ENCODE measurements at regions not wholly inside any gene's neighbourhood (a gene's known extent, or its start where the extent isn't known, plus 50 kb on each side); places are given as distances from the start of the nearest gene placed in this dataset.

DNA sequence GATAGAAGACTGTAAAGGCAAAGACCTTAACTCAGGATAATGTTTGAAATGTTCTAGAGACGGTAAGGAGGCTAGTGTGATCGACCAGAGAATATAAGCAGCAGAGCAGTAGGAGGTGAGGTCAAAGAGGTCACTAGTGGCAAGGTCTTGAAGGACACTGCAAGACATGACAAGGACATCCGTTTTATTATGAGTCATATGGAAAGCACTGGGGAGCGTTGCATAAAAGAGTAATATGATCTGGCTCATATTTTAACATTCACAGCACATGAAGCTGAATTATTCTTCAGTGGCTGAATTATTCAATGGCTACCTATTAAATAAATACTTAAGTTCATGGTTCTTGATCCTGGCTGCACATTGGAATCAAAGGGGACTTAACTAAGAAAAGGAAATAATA, 123.7 kb downstream of the SOX9 start:
- TF ChIP-seq CTCF (IDR thresholded peaks at IDR 0.05) = no peak
- H3K27ac ChIP-seq = no peak overlapping the region
- no peak overlapping the region for H3K4me3 ChIP-seq
- no peak for DNase-seq (ENCODE audit: low spot score)
- no peaks in the 10 kb centered on the region for H3K4me1 ChIP-seq
- peaks cover 0 to 14% of the 10 kb centered on the region in 2 donors for H3K9me3 ChIP-seq
- H3K36me3 ChIP-seq = no peaks in the 10 kb centered on the region
- H3K27me3 ChIP-seq = no peaks in the 10 kb centered on the region

DNA sequence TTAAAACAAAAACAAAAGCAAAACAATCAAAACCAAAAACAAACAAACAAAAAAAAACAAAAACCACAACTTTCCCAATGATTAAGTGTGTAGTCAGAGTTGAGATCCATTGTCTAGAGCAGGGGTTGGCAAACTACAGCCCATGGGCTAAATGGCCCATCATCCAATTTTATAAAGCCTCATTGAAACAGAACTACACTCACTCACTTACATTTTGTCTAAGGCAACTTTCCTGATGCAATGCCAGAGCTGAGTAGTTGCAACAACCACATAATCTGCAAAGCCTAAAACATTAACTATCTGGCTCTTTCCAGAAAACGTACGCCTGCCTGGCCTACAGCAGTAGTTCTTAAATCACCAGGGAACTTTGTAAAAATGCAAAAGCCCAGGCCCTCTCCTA, 124.1 kb downstream of the SOX9 start:
- no peaks in the 10 kb centered on the region for H3K4me1 ChIP-seq
- DNase-seq (ENCODE audit: low spot score) = no peak
- no peak overlapping the region for H3K4me3 ChIP-seq
- TF ChIP-seq CTCF (IDR thresholded peaks at IDR 0.05) = no peak
- H3K36me3 ChIP-seq = no peaks in the 10 kb centered on the region
- no peak overlapping the region for H3K27ac ChIP-seq
- no peaks in the 10 kb centered on the region for H3K27me3 ChIP-seq
- peaks cover 0 to 14% of the 10 kb centered on the region in 2 donors for H3K9me3 ChIP-seq

- no peak overlapping the region for H3K4me3 ChIP-seq
- H3K36me3 ChIP-seq = no peaks in the 10 kb centered on the region
- H3K27ac ChIP-seq = no peak overlapping the region
- H3K27me3 ChIP-seq = no peaks in the 10 kb centered on the region
- peaks cover 0 to 2% of the 10 kb centered on the region in 2 donors for H3K9me3 ChIP-seq
- no peak for TF ChIP-seq CTCF (IDR thresholded peaks at IDR 0.05)
- H3K4me1 ChIP-seq = no peaks in the 10 kb centered on the region
- no peak for DNase-seq (ENCODE audit: low spot score)
These were observed 128.6 kb downstream of the SOX9 start for GRCh38 chr17:72249441-72249840.

DNA sequence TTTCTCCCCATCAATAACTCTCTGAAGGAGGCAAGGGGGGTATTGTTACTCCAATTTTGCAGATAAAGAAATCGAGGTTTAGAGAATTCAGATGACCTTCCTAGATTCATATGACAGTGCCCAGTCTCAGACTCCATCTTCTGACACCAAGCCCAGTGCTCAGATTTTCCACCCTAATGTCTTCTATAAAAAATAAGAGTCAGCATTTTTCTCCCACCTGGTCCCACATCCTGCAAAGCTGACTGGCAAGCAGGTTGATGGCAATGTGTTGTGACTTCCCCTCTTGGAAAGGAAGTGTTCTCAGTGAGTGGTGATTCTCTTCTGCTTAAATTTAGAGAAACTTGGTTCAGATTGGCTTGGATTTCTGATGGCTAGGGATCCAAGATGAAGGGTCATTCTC, 129.4 kb downstream of the SOX9 start:
- Histone ChIP-seq H3K36me3 (no peaks in the 10 kb centered on the region), H3K9me3 (no peaks in the 10 kb centered on the region), H3K27ac (no peak overlapping the region), H3K4me3 (no peak overlapping the region), H3K4me1 (no peaks in the 10 kb centered on the region), H3K27me3 (no peaks in the 10 kb centered on the region)
- DNase-seq (ENCODE audit: low spot score) = no peak
- no peak for TF ChIP-seq CTCF (IDR thresholded peaks at IDR 0.05)

GRCh38 chr17:72253597-72253996, 132.8 kb downstream of the SOX9 start:
- Histone ChIP-seq H3K4me3 (no peak overlapping the region), H3K36me3 (no peaks in the 10 kb centered on the region), H3K27ac (no peak overlapping the region), H3K9me3 (no peaks in the 10 kb centered on the region), H3K4me1 (no peaks in the 10 kb centered on the region), H3K27me3 (no peaks in the 10 kb centered on the region)
- no peak for DNase-seq (ENCODE audit: low spot score)
- TF ChIP-seq CTCF (IDR thresholded peaks at IDR 0.05) = no peak

DNA sequence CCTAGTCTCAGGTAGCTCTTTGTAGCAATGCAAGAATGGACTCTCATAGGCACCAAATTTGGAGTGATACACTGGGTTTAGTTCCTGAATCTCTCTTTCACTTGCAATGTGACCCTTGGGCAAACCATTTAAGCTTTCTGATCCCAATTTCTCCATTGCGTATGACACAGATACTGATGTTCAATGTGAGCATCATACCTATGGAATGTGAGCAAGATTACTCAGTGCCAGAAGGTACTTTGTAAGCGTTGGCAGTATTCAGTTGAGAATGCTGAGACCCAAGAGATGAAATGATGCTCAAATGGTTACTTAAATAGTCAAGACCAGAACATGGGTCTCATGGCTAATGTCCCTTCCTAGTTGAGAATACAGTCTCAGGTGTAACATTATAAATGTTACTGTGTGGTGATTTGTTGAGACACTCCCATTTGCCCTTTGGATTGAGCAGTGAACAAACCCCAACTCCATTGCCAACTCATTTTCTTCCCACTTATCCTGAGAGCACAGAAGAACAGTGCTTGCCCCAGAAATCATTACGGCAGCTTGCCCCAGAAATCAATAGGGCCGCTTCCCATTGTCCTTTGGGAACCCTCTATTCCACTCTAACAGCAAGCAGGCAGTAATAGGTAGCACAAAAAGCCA, 134.1 kb downstream of the SOX9 start:
- Histone ChIP-seq H3K4me1 (no peaks in the 10 kb centered on the region), H3K27me3 (no peaks in the 10 kb centered on the region), H3K27ac (no peak overlapping the region), H3K4me3 (no peak overlapping the region), H3K9me3 (no peaks in the 10 kb centered on the region), H3K36me3 (no peaks in the 10 kb centered on the region)
- no peak for TF ChIP-seq CTCF (IDR thresholded peaks at IDR 0.05)
- DNase-seq (ENCODE audit: low spot score) = no peak
